Neural progenitor cell (in vitro differentiated cells): ENCODE measurements at regions not wholly inside any gene's neighbourhood (a gene's known extent, or its start where the extent isn't known, plus 50 kb on each side); places are given as distances from the start of the nearest gene placed in this dataset.

ENCODE experiments used
- DNase-seq: peaks from one replicate; pipeline ENCODE4 v3.0.0-alpha.2; 2016; ENCODE audit warnings: low spot score
- H2AFZ ChIP-seq: fragments of 200-600 bp; sonication (generic); replicated peaks from 2 replicates; pipeline ENCODE4 v1.6.1; 2016; ENCODE audit warnings: antibody characterized with exemption
- H3F3A ChIP-seq: fragments of 200-600 bp; sonication (generic); 2 replicates; pipeline ENCODE4 v1.6.1; 2016; ENCODE audit warnings: antibody characterized with exemption, low read depth
- H3K27ac ChIP-seq: fragments of 200-600 bp; sonication (generic); 2 replicates; pipeline ENCODE4 v1.5.1; 2016; ENCODE audit warnings: mild to moderate bottlenecking
- H3K27me3 ChIP-seq: fragments of 200-600 bp; sonication (generic); 2 replicates; pipeline ENCODE4 v1.6.1; 2016; ENCODE audit warnings: mild to moderate bottlenecking, moderate library complexity
- H3K36me3 ChIP-seq: fragments of 200-600 bp; sonication (generic); 2 replicates; pipeline ENCODE4 v1.5.1; 2016
- H3K4me1 ChIP-seq: fragments of 200-600 bp; sonication (generic); 2 replicates; pipeline ENCODE4 v1.6.1; 2016; ENCODE audit warnings: mixed run types
- H3K4me2 ChIP-seq: fragments of 200-600 bp; sonication (generic); 2 replicates; pipeline ENCODE4 v1.6.1; 2016
- H3K4me3 ChIP-seq: fragments of 200-600 bp; sonication (generic); 2 replicates; pipeline ENCODE4 v1.5.1; 2016
- H3K79me2 ChIP-seq: fragments of 200-600 bp; sonication (generic); 2 replicates; pipeline ENCODE4 v1.6.1; 2016; ENCODE audit warnings: low read depth
- H3K9ac ChIP-seq: fragments of 200-600 bp; sonication (generic); 2 replicates; pipeline ENCODE4 v1.6.1; 2016
- H3K9me3 ChIP-seq: fragments of 200-600 bp; sonication (generic); 2 replicates; pipeline ENCODE4 v1.5.1; 2016; ENCODE audit warnings: low read depth
- H4K20me1 ChIP-seq: fragments of 200-600 bp; sonication (generic); 2 replicates; pipeline ENCODE4 v1.6.1; 2016; ENCODE audit warnings: low read depth
- H3K27ac Mint-ChIP-seq: 3 replicates; pipeline ENCODE4 v1.8.0; 2021; ENCODE audit warnings: mixed read lengths
- H3K27me3 Mint-ChIP-seq: 2 replicates; pipeline ENCODE4 v1.8.0; 2022; ENCODE audit warnings: low read depth, mild to moderate bottlenecking, inconsistent platforms, moderate library complexity, mixed read lengths; ENCODE audit not compliant: insufficient read depth
- H3K36me3 Mint-ChIP-seq: 3 replicates; pipeline ENCODE4 v1.8.0; 2021; ENCODE audit warnings: mixed read lengths
- H3K4me1 Mint-ChIP-seq: 3 replicates; pipeline ENCODE4 v1.8.0; 2021; ENCODE audit warnings: mixed read lengths
- H3K4me3 Mint-ChIP-seq: 3 replicates; pipeline ENCODE4 v1.8.0; 2021; ENCODE audit warnings: mild to moderate bottlenecking, moderate library complexity, mixed read lengths
- H3K9me3 Mint-ChIP-seq: 3 replicates; pipeline ENCODE4 v1.8.0; 2020; ENCODE audit warnings: mixed read lengths
- CTCF ChIP-seq: fragments of 200-600 bp; sonication (generic); IDR thresholded peaks from 2 replicates; pipeline ENCODE4 v1.5.1; 2017; ENCODE audit warnings: antibody characterized with exemption, mild to moderate bottlenecking
- EZH2 ChIP-seq: fragments of 200-600 bp; sonication (generic); IDR thresholded peaks from 2 replicates; pipeline ENCODE4 v1.6.1; 2017; ENCODE audit warnings: antibody characterized with exemption, mild to moderate bottlenecking, moderate library complexity
- EZH2phosphoT487 ChIP-seq: fragments of 200-600 bp; sonication (generic); IDR thresholded peaks from 2 replicates; pipeline ENCODE4 v1.6.1; 2017; ENCODE audit warnings: antibody characterized with exemption

- Histone ChIP-seq H4K20me1 (no peaks in the 10 kb centered on the region), H3K4me3 (no peak overlapping the region), H3K27ac (no peak overlapping the region), H3F3A (no peaks in the 10 kb centered on the region), H3K27me3 (no peaks in the 10 kb centered on the region), H3K4me1 (no peaks in the 10 kb centered on the region), H3K79me2 (no peaks in the 10 kb centered on the region), H3K36me3 (no peaks in the 10 kb centered on the region), H3K9me3 (no peaks in the 10 kb centered on the region), H2AFZ (no peak overlapping the region), H3K9ac (no peak overlapping the region), H3K4me2 (no peak overlapping the region)
- no peak for DNase-seq
- Mint-ChIP-seq H3K4me3 (no peak overlapping the region), H3K4me1 (no peaks in the 10 kb centered on the region), H3K36me3 (no peaks in the 10 kb centered on the region), H3K9me3 (no peaks in the 10 kb centered on the region), H3K27ac (no peak overlapping the region), H3K27me3 (no peaks in the 10 kb centered on the region)
- TF ChIP-seq EZH2phosphoT487 (no peak), CTCF (no peak), EZH2 (no peak)
Observed at GRCh38 chr21:30958741-30959140, 77.4 kb upstream of the KRTAP11-1 start.

DNA sequence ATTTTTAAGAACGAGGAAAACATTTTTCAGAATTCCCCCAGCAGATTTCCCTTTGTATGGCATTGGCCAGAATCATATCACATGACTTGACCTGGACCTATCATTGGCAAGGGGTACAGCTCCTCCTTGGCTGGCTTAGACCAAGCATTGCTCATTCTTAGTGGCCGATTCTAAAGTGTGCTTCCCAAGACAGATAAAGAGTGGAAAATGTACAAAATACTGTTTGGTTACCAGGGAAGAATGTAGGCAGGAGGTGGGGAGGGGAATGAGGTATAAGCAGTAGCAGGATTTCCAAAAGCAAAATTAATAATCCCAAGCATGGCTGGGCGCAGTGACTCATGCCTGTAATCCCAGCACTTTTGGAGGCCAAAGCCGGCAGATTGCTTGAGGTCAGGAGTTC is 75.6 kb upstream of the KRTAP11-1 start:
- H2AFZ ChIP-seq, result no peak overlapping the region

GRCh38 chr21:30953605-30954004 is 72.2 kb upstream of the KRTAP11-1 start:
- no peaks in the 10 kb centered on the region for H3K27me3 ChIP-seq
- DNase-seq, result no peak
- no peak overlapping the region for H3K9ac ChIP-seq
- no peaks in the 10 kb centered on the region for H3K79me2 ChIP-seq
- no peaks in the 10 kb centered on the region for H3F3A ChIP-seq
- Mint-ChIP-seq H3K9me3 (no peaks in the 10 kb centered on the region), H3K27me3 (no peaks in the 10 kb centered on the region), H3K4me1 (no peaks in the 10 kb centered on the region), H3K36me3 (no peaks in the 10 kb centered on the region), H3K27ac (no peak overlapping the region), H3K4me3 (no peak overlapping the region)
- no peaks in the 10 kb centered on the region for H3K9me3 ChIP-seq
- H4K20me1 ChIP-seq, result no peaks in the 10 kb centered on the region
- no peaks in the 10 kb centered on the region for H3K36me3 ChIP-seq
- no peak for TF ChIP-seq CTCF
- TF ChIP-seq EZH2, result no peak
- no peak for TF ChIP-seq EZH2phosphoT487
- no peak overlapping the region for H3K27ac ChIP-seq
- no peak overlapping the region for H2AFZ ChIP-seq
- H3K4me2 ChIP-seq, result no peak overlapping the region
- H3K4me1 ChIP-seq, result no peaks in the 10 kb centered on the region
- no peak overlapping the region for H3K4me3 ChIP-seq

More for the DNA sequence above, 75.6 kb upstream of the KRTAP11-1 start:
- no peaks in the 10 kb centered on the region for H3K36me3 ChIP-seq
- Mint-ChIP-seq H3K27me3 (no peaks in the 10 kb centered on the region), H3K4me3 (no peak overlapping the region), H3K9me3 (no peaks in the 10 kb centered on the region), H3K27ac (no peak overlapping the region), H3K4me1 (no peaks in the 10 kb centered on the region), H3K36me3 (no peaks in the 10 kb centered on the region)
- H3K27me3 ChIP-seq, result no peaks in the 10 kb centered on the region
- H3K27ac ChIP-seq, result no peak overlapping the region
- no peak overlapping the region for H3K9ac ChIP-seq
- H3K4me3 ChIP-seq, result no peak overlapping the region
- H3K79me2 ChIP-seq, result no peaks in the 10 kb centered on the region
- H3F3A ChIP-seq, result no peaks in the 10 kb centered on the region
- no peak overlapping the region for H3K4me2 ChIP-seq
- no peaks in the 10 kb centered on the region for H3K9me3 ChIP-seq
- no peaks in the 10 kb centered on the region for H4K20me1 ChIP-seq
- no peak for DNase-seq
- TF ChIP-seq EZH2 (no peak), CTCF (no peak), EZH2phosphoT487 (no peak)
- H3K4me1 ChIP-seq, result no peaks in the 10 kb centered on the region

GRCh38 chr21:30947141-30947540 is 65.8 kb upstream of the KRTAP11-1 start:
- no peaks in the 10 kb centered on the region for H3K79me2 ChIP-seq
- no peaks in the 10 kb centered on the region for H3F3A ChIP-seq
- TF ChIP-seq EZH2phosphoT487, result no peak
- no peak for TF ChIP-seq EZH2
- no peak for TF ChIP-seq CTCF
- Mint-ChIP-seq H3K36me3 (no peaks in the 10 kb centered on the region), H3K27me3 (peaks cover 4% of the 10 kb centered on the region), H3K9me3 (no peaks in the 10 kb centered on the region), H3K4me1 (no peaks in the 10 kb centered on the region), H3K27ac (no peak overlapping the region), H3K4me3 (no peak overlapping the region)
- no peak overlapping the region for H3K4me2 ChIP-seq
- DNase-seq, result no peak
- no peak overlapping the region for H3K4me3 ChIP-seq
- no peak overlapping the region for H3K9ac ChIP-seq
- no peaks in the 10 kb centered on the region for H3K4me1 ChIP-seq
- no peak overlapping the region for H3K27ac ChIP-seq
- H2AFZ ChIP-seq, result no peak overlapping the region
- no peaks in the 10 kb centered on the region for H3K9me3 ChIP-seq
- no peaks in the 10 kb centered on the region for H3K36me3 ChIP-seq
- H3K27me3 ChIP-seq, result no peaks in the 10 kb centered on the region
- H4K20me1 ChIP-seq, result no peaks in the 10 kb centered on the region
